Stimulated activated CD4-positive, alpha-beta T cell treated with anti-CD3 and anti-CD28 coated beads, Interleukin-2, amount 100 ng/mL, for 24 hours (primary cell): ENCODE measurements at regions not wholly inside any gene's neighbourhood (a gene's known extent, or its start where the extent isn't known, plus 50 kb on each side); places are given as distances from the start of the nearest gene placed in this dataset.
"Not testable (repeated sequence)": the region's sequence is repeated elsewhere in the genome, so short reads cannot be mapped to it uniquely, and the experiment has no call there.

ENCODE experiments used
- DNase-seq, 2 donors: peaks; one replicate each; pipeline ENCODE4 v3.0.0-alpha.2; 2020

GRCh38 chr1:79197421-79197820 lies 190.9 kb upstream of the ADGRL4 start:
- DNase-seq: no peak

GRCh38 chr1:79196211-79196610 lies 189.7 kb upstream of the ADGRL4 start:
- no peak for DNase-seq

GRCh38 chr1:79193211-79194079 lies 186.9 kb upstream of the ADGRL4 start:
- no peak for DNase-seq

GRCh38 chr1:79190074-79190473 lies 183.5 kb upstream of the ADGRL4 start:
- DNase-seq: no peak

- no peak for DNase-seq
Measured at GRCh38 chr1:79188337-79188736, 181.8 kb upstream of the ADGRL4 start.

- no peak for DNase-seq
Measured at GRCh38 chr1:79186260-79186659, 179.7 kb upstream of the ADGRL4 start.

GRCh38 chr1:79177844-79178243 lies 171.3 kb upstream of the ADGRL4 start:
- no peak for DNase-seq

GRCh38 chr1:79161077-79161476 lies 154.5 kb upstream of the ADGRL4 start:
- no peak for DNase-seq

- DNase-seq: no peak
Measured at GRCh38 chr1:79155991-79156390, 149.5 kb upstream of the ADGRL4 start.

GRCh38 chr1:79151006-79151796 lies 144.7 kb upstream of the ADGRL4 start:
- DNase-seq: no peak

- no peak for DNase-seq
Measured at GRCh38 chr1:79150576-79150975, 144.0 kb upstream of the ADGRL4 start.

GRCh38 chr1:79138227-79138626 lies 131.7 kb upstream of the ADGRL4 start:
- not testable (repeated sequence) for DNase-seq

- no peak for DNase-seq
Measured at GRCh38 chr1:79133774-79134364, 127.3 kb upstream of the ADGRL4 start.

GRCh38 chr1:79131626-79132025 lies 125.1 kb upstream of the ADGRL4 start:
- no peak for DNase-seq

- no peak for DNase-seq
Measured at GRCh38 chr1:79129914-79130313, 123.4 kb upstream of the ADGRL4 start.

- no peak for DNase-seq
Measured at GRCh38 chr1:79128722-79129121, 122.2 kb upstream of the ADGRL4 start.

- DNase-seq: no peak
Measured at GRCh38 chr1:79124756-79125155, 118.2 kb upstream of the ADGRL4 start.

- no peak for DNase-seq
Measured at GRCh38 chr1:79122521-79122920, 116.0 kb upstream of the ADGRL4 start.

- no peak for DNase-seq
Measured at GRCh38 chr1:79117376-79117775, 110.8 kb upstream of the ADGRL4 start.

GRCh38 chr1:79113836-79114235 lies 107.3 kb upstream of the ADGRL4 start:
- no peak for DNase-seq

- DNase-seq: no peak
Measured at GRCh38 chr1:79110749-79111148, 104.2 kb upstream of the ADGRL4 start.

GRCh38 chr1:79109445-79109844 lies 102.9 kb upstream of the ADGRL4 start:
- DNase-seq: no peak

GRCh38 chr1:79105500-79105899 lies 99.0 kb upstream of the ADGRL4 start:
- DNase-seq: no peak

- DNase-seq: no peak
Measured at GRCh38 chr1:79104617-79105016, 98.1 kb upstream of the ADGRL4 start.
